Neural cell (in vitro differentiated cells): ENCODE measurements at regions not wholly inside any gene's neighbourhood (a gene's known extent, or its start where the extent isn't known, plus 50 kb on each side); places are given as distances from the start of the nearest gene placed in this dataset.

Experiments
- CTCF ChIP-seq: fragments of 450-650 bp; IDR thresholded peaks from 2 replicates; pipeline ENCODE4 v1.5.1; 2014; ENCODE audit warnings: antibody characterized with exemption, mild to moderate bottlenecking, moderate library complexity; ENCODE audit not compliant: poor library complexity, severe bottlenecking
- EP300 ChIP-seq: fragments of 450-650 bp; conservative IDR thresholded peaks from 2 replicates; pipeline ENCODE4 v1.6.1; 2014; ENCODE audit warnings: antibody characterized with exemption, mild to moderate bottlenecking, moderate library complexity; ENCODE audit not compliant: poor library complexity, severe bottlenecking
- EZH2 ChIP-seq: fragments of 200-600, 300-800 bp; shearing (Covaris generic), sonication (generic); IDR thresholded peaks from 2 replicates; pipeline ENCODE4 v1.6.1; 2014; ENCODE audit warnings: antibody characterized with exemption, low read length, borderline replicate concordance, mild to moderate bottlenecking; ENCODE audit not compliant: insufficient read depth, poor library complexity, severe bottlenecking
- POLR2AphosphoS5 ChIP-seq: IDR thresholded peaks from 2 replicates; pipeline ENCODE4 v1.6.1; 2012
- TAF1 ChIP-seq: IDR thresholded peaks from 2 replicates; pipeline ENCODE4 v1.6.1; 2012; ENCODE audit warnings: low read depth

GRCh38 chr10:3982746-3983442, 197.9 kb upstream of the KLF6 start:
- TF ChIP-seq CTCF (no peak), EZH2 (no peak), TAF1 (no peak), EP300 (no peak), POLR2AphosphoS5 (no peak)
